GM04504 (cell line): ENCODE measurements at regions not wholly inside any gene's neighbourhood (a gene's known extent, or its start where the extent isn't known, plus 50 kb on each side); places are given as distances from the start of the nearest gene placed in this dataset.
A peak's percentile ranks its signal among the peaks of the same experiment; 100 is the strongest.

Experiments
- DNase-seq: peaks from one replicate; pipeline ENCODE4 v3.0.0-alpha.2; 2012; ENCODE audit warnings: low read depth

GRCh38 chr12:105846331-105846730 lies 292.4 kb downstream of the NUAK1 start:
- DNase-seq: no peak

- DNase-seq: no peak
Measured at GRCh38 chr12:105847068-105847467, 291.7 kb downstream of the NUAK1 start.

GRCh38 chr12:105848286-105848685 lies 290.5 kb downstream of the NUAK1 start:
- no peak for DNase-seq

GRCh38 chr12:105850103-105850968 lies 288.4 kb downstream of the NUAK1 start:
- no peak for DNase-seq

GRCh38 chr12:105852496-105852895 lies 286.3 kb downstream of the NUAK1 start:
- DNase-seq: no peak

GRCh38 chr12:105852951-105853350 lies 285.8 kb downstream of the NUAK1 start:
- no peak for DNase-seq

GRCh38 chr12:105854071-105854470 lies 284.7 kb downstream of the NUAK1 start:
- DNase-seq: no peak

GRCh38 chr12:105855361-105856047 lies 283.2 kb downstream of the NUAK1 start:
- no peak for DNase-seq

- no peak for DNase-seq
Measured at GRCh38 chr12:105856048-105856405, 282.7 kb downstream of the NUAK1 start.

- DNase-seq: no peak
Measured at GRCh38 chr12:105858981-105859710, 279.6 kb downstream of the NUAK1 start.

GRCh38 chr12:105860561-105861207 lies 278.1 kb downstream of the NUAK1 start:
- DNase-seq: no peak

- no peak for DNase-seq
Measured at GRCh38 chr12:105861227-105861626, 277.5 kb downstream of the NUAK1 start.

GRCh38 chr12:105862163-105862821 lies 276.5 kb downstream of the NUAK1 start:
- no peak for DNase-seq

- DNase-seq: no peak
Measured at GRCh38 chr12:105864316-105864715, 274.4 kb downstream of the NUAK1 start.

- no peak for DNase-seq
Measured at GRCh38 chr12:105864901-105865300, 273.9 kb downstream of the NUAK1 start.

- no peak for DNase-seq
Measured at GRCh38 chr12:105865886-105866285, 272.9 kb downstream of the NUAK1 start.

- DNase-seq: no peak
Measured at GRCh38 chr12:105874121-105874520, 264.6 kb downstream of the NUAK1 start.

GRCh38 chr12:105876396-105876927 lies 262.3 kb downstream of the NUAK1 start:
- DNase-seq: no peak

GRCh38 chr12:105878964-105879363 lies 259.8 kb downstream of the NUAK1 start:
- DNase-seq: no peak

GRCh38 chr12:105880824-105881388 lies 257.8 kb downstream of the NUAK1 start:
- DNase-seq: no peak

- DNase-seq: peak; percentile 76
Measured at GRCh38 chr12:105882404-105882803, 256.4 kb downstream of the NUAK1 start.
